ENCODE measurements at regions not wholly inside any gene's neighbourhood (a gene's known extent, or its start where the extent isn't known, plus 50 kb on each side); places are given as distances from the start of the nearest gene placed in this dataset.

DNA sequence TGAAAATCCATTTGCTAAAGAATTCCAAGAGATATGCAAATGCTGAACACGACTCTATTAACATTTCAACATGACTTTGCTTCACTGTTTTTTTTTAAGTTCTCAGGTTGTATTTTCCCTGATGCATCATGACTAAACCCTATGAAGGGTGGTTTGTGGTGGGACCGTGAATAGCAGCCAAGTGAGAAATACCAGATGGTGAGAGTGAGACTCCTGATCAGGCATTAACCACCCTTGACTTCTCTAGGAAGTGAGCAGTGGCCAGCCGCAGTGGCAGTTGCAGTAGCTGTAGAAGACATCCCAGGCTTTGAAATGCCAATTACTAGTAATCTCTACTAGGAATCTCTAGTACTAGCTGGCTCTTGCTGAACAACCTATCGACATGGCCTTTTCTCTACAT is 383.4 kb downstream of the FAM133A start:
- no peak overlapping the region for H2BK12ac ChIP-seq (ENCODE audit: low read length)
- H4K91ac ChIP-seq (ENCODE audit: low read depth, low read length) = no peak overlapping the region
- DNase-seq = no peak
- H3K4me1 ChIP-seq (ENCODE audit: control insufficient read depth in 1 of 2, insufficient read depth in 2 of 2, low read length in 2 of 2) = no peaks in the 10 kb centered on the region
- no peaks in the 10 kb centered on the region for H3K79me1 ChIP-seq (ENCODE audit: low read length)
- no peak overlapping the region for H3K23ac ChIP-seq (ENCODE audit: low read length)
- no peaks in the 10 kb centered on the region for H3K9me3 ChIP-seq (ENCODE audit: insufficient read depth, low read depth, low read length)
- H3K4me2 ChIP-seq (ENCODE audit: low read length) = no peak overlapping the region
- H3K9ac ChIP-seq (ENCODE audit: low read length) = no peak overlapping the region
- H3K14ac ChIP-seq (ENCODE audit: low read length) = no peak overlapping the region
- H3K18ac ChIP-seq (ENCODE audit: low read length) = no peak overlapping the region
- no peak overlapping the region for H2AFZ ChIP-seq (ENCODE audit: insufficient read depth, low read length, poor library complexity)
- no CpG with 5 or more reads among the region's 4 CpGs for WGBS (ENCODE audit: extremely low coverage, insufficient coverage, insufficient read length)
- H4K12ac ChIP-seq (ENCODE audit: low read depth, low read length) = no peak overlapping the region
- no peak overlapping the region for H2BK120ac ChIP-seq (ENCODE audit: insufficient read depth, low read length, poor library complexity)
- no peaks in the 10 kb centered on the region for H3K36me3 ChIP-seq (ENCODE audit: control insufficient read depth in 1 of 2, insufficient read depth in 2 of 2, low read length in 2 of 2)
- H3K27ac ChIP-seq (ENCODE audit: low read depth, low read length) = no peak overlapping the region
- H4K8ac ChIP-seq (ENCODE audit: low read depth, low read length) = no peak overlapping the region
- no peak overlapping the region for H3K4ac ChIP-seq (ENCODE audit: low read depth, low read length)
- H2AK5ac ChIP-seq (ENCODE audit: low read length) = no peak overlapping the region
- no peaks in the 10 kb centered on the region for H3K27me3 ChIP-seq (ENCODE audit: insufficient read depth, low read length)
- H3K4me3 ChIP-seq (ENCODE audit: low read depth, low read length) = no peak overlapping the region
- no peak overlapping the region for H2BK5ac ChIP-seq (ENCODE audit: low read depth, low read length, poor library complexity)
- H3K79me2 ChIP-seq (ENCODE audit: control insufficient read depth, insufficient read depth, low read length, poor library complexity) = no peaks in the 10 kb centered on the region

DNA sequence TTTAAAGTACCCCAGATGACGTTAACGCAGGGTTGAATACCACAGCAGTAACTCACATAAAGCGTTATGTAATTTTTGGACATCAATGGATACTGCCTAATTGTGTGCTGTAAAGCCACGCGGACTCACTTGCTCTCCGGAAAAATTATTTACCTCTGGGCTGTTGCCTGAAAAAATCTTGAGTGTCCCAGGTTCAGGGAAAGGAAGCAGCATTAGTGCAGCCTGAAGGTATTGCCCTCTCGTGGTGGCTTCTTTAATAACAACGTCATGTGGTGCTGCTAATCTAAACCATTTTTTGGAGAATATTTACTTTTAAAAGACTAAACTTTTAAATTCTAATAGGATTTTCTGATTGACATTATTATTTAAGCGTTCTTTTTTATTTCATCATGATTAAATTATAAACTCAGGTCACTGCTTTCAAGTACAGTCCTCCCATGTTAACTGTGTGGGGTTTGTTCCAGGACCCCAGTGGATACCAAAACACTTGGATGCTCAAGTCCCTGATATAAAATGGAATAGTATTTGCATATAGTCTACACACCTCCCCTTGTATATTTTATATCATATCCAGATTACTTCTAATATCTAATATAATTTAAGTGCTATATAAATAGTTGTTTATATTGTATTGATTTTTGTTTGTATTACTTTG is 384.8 kb downstream of the FAM133A start:
- H3K4me1 ChIP-seq (ENCODE audit: control insufficient read depth in 1 of 2, insufficient read depth in 2 of 2, low read length in 2 of 2) = no peaks in the 10 kb centered on the region
- no peak overlapping the region for H4K8ac ChIP-seq (ENCODE audit: low read depth, low read length)
- WGBS (ENCODE audit: extremely low coverage, insufficient coverage, insufficient read length) = no CpG with 5 or more reads among the region's 9 CpGs

DNA sequence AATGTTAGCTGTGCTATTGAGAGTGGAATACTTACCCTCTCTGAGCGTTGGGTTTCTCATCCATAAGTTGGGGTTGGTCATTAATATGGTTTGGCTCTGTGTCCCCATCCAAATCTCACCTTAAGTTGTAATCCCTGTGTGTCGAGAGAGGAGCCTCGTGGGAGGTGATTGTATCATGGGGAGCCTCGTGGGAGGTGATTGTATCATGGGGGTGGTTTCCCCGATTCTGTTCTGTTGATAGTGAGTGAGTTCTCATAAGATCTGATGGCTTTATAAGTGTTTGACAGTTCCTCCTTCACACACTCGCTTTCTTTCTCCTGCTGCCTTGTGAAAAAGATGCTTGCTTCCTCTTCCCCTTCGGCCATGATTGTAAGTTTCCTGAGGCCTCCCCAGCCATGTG is 391.1 kb downstream of the FAM133A start:
- Histone ChIP-seq H4K12ac (ENCODE audit: low read depth, low read length) (no peak overlapping the region), H4K8ac (ENCODE audit: low read depth, low read length) (no peak overlapping the region), H2AFZ (ENCODE audit: insufficient read depth, low read length, poor library complexity) (no peak overlapping the region), H3K4ac (ENCODE audit: low read depth, low read length) (no peak overlapping the region), H3K9me3 (ENCODE audit: insufficient read depth, low read depth, low read length) (no peaks in the 10 kb centered on the region), H3K27me3 (ENCODE audit: insufficient read depth, low read length) (no peaks in the 10 kb centered on the region), H2BK12ac (ENCODE audit: low read length) (no peak overlapping the region), H3K18ac (ENCODE audit: low read length) (no peak overlapping the region), H3K79me2 (ENCODE audit: control insufficient read depth, insufficient read depth, low read length, poor library complexity) (no peaks in the 10 kb centered on the region), H3K36me3 (ENCODE audit: control insufficient read depth in 1 of 2, insufficient read depth in 2 of 2, low read length in 2 of 2) (no peaks in the 10 kb centered on the region), H3K9ac (ENCODE audit: low read length) (no peak overlapping the region), H3K23ac (ENCODE audit: low read length) (no peak overlapping the region), H3K4me3 (ENCODE audit: low read depth, low read length) (no peak overlapping the region), H4K91ac (ENCODE audit: low read depth, low read length) (no peak overlapping the region), H3K27ac (ENCODE audit: low read depth, low read length) (no peak overlapping the region), H2BK5ac (ENCODE audit: low read depth, low read length, poor library complexity) (no peak overlapping the region), H3K79me1 (ENCODE audit: low read length) (no peaks in the 10 kb centered on the region), H3K14ac (ENCODE audit: low read length) (no peak overlapping the region), H3K4me1 (ENCODE audit: control insufficient read depth in 1 of 2, insufficient read depth in 2 of 2, low read length in 2 of 2) (no peaks in the 10 kb centered on the region), H3K4me2 (ENCODE audit: low read length) (no peak overlapping the region), H2BK120ac (ENCODE audit: insufficient read depth, low read length, poor library complexity) (no peak overlapping the region), H2AK5ac (ENCODE audit: low read length) (no peak overlapping the region)
- no CpG with 5 or more reads among the region's 7 CpGs for WGBS (ENCODE audit: extremely low coverage, insufficient coverage, insufficient read length)
- DNase-seq = no peak

More for the DNA sequence above, 384.8 kb downstream of the FAM133A start:
- no peak overlapping the region for H2AK5ac ChIP-seq (ENCODE audit: low read length)
- peak in 1 of 2 donors; percentile 58 for DNase-seq
- no peak overlapping the region for H3K9ac ChIP-seq (ENCODE audit: low read length)
- H3K79me2 ChIP-seq (ENCODE audit: control insufficient read depth, insufficient read depth, low read length, poor library complexity) = no peaks in the 10 kb centered on the region
- no peak overlapping the region for H2AFZ ChIP-seq (ENCODE audit: insufficient read depth, low read length, poor library complexity)
- H3K4me2 ChIP-seq (ENCODE audit: low read length) = no peak overlapping the region
- H3K27me3 ChIP-seq (ENCODE audit: insufficient read depth, low read length) = no peaks in the 10 kb centered on the region
- no peak overlapping the region for H2BK5ac ChIP-seq (ENCODE audit: low read depth, low read length, poor library complexity)
- no peaks in the 10 kb centered on the region for H3K9me3 ChIP-seq (ENCODE audit: insufficient read depth, low read depth, low read length)
- H3K18ac ChIP-seq (ENCODE audit: low read length) = no peak overlapping the region
- no peak overlapping the region for H2BK120ac ChIP-seq (ENCODE audit: insufficient read depth, low read length, poor library complexity)
- H2BK12ac ChIP-seq (ENCODE audit: low read length) = no peak overlapping the region
- no peaks in the 10 kb centered on the region for H3K79me1 ChIP-seq (ENCODE audit: low read length)
- no peak overlapping the region for H3K27ac ChIP-seq (ENCODE audit: low read depth, low read length)
- no peak overlapping the region for H4K12ac ChIP-seq (ENCODE audit: low read depth, low read length)
- H3K23ac ChIP-seq (ENCODE audit: low read length) = no peak overlapping the region
- no peak overlapping the region for H3K4me3 ChIP-seq (ENCODE audit: low read depth, low read length)
- H3K36me3 ChIP-seq (ENCODE audit: control insufficient read depth in 1 of 2, insufficient read depth in 2 of 2, low read length in 2 of 2) = no peaks in the 10 kb centered on the region
- no peak overlapping the region for H4K91ac ChIP-seq (ENCODE audit: low read depth, low read length)
- no peak overlapping the region for H3K14ac ChIP-seq (ENCODE audit: low read length)
- no peak overlapping the region for H3K4ac ChIP-seq (ENCODE audit: low read depth, low read length)

DNA sequence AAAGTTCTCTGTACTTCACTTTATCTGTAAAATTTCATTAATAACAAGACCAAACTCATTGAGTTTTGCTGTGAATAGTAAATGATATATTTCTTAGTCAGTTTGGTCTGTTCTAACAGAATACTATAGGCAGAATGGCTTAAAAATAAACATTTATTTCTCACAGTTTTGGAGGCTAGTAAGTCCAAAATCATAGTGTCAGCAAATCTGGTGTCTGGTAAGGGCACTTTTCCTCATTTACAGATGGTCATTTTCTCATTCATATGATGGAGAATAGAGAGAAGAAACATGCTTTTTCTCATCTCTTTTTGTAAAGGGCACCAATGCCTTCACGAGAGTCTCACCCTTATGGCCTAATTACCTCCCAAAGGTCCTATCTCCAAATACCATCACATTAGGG is 415.1 kb downstream of the FAM133A start:
- no peak for DNase-seq
- Histone ChIP-seq H2AK5ac (ENCODE audit: low read length) (no peak overlapping the region), H3K23ac (ENCODE audit: low read length) (no peak overlapping the region), H3K4ac (ENCODE audit: low read depth, low read length) (no peak overlapping the region), H3K9me3 (ENCODE audit: insufficient read depth, low read depth, low read length) (no peaks in the 10 kb centered on the region), H2BK120ac (ENCODE audit: insufficient read depth, low read length, poor library complexity) (no peak overlapping the region), H3K4me3 (ENCODE audit: low read depth, low read length) (no peak overlapping the region), H2BK12ac (ENCODE audit: low read length) (no peak overlapping the region), H2BK5ac (ENCODE audit: low read depth, low read length, poor library complexity) (no peak overlapping the region), H3K79me2 (ENCODE audit: control insufficient read depth, insufficient read depth, low read length, poor library complexity) (no peaks in the 10 kb centered on the region), H3K18ac (ENCODE audit: low read length) (no peak overlapping the region), H3K27me3 (ENCODE audit: insufficient read depth, low read length) (no peaks in the 10 kb centered on the region), H3K79me1 (ENCODE audit: low read length) (no peaks in the 10 kb centered on the region), H3K27ac (ENCODE audit: low read depth, low read length) (no peak overlapping the region), H4K8ac (ENCODE audit: low read depth, low read length) (no peak overlapping the region), H3K36me3 (ENCODE audit: control insufficient read depth in 1 of 2, insufficient read depth in 2 of 2, low read length in 2 of 2) (no peaks in the 10 kb centered on the region), H3K14ac (ENCODE audit: low read length) (no peak overlapping the region), H4K91ac (ENCODE audit: low read depth, low read length) (no peak overlapping the region), H3K4me2 (ENCODE audit: low read length) (no peak overlapping the region), H4K12ac (ENCODE audit: low read depth, low read length) (no peak overlapping the region), H3K9ac (ENCODE audit: low read length) (no peak overlapping the region), H2AFZ (ENCODE audit: insufficient read depth, low read length, poor library complexity) (no peak overlapping the region), H3K4me1 (ENCODE audit: control insufficient read depth in 1 of 2, insufficient read depth in 2 of 2, low read length in 2 of 2) (no peaks in the 10 kb centered on the region)
- no CpG with 5 or more reads among the region's 1 CpG for WGBS (ENCODE audit: extremely low coverage, insufficient coverage, insufficient read length)

Data from trophoblast cell (in vitro differentiated cells and primary cell).